DMS 273 (cell line): ENCODE measurements at regions not wholly inside any gene's neighbourhood (a gene's known extent, or its start where the extent isn't known, plus 50 kb on each side); places are given as distances from the start of the nearest gene placed in this dataset.

Experiments
- DNase-seq: peaks from one replicate; lab custom pipeline; 2025; ENCODE audit not compliant: unreplicated experiment; lab: John Stamatoyannopoulos, UW

- DNase-seq, result no peak
Observed at GRCh38 chr2:67689651-67690050, 292.5 kb downstream of the ETAA1 start.

- no peak for DNase-seq
Observed at GRCh38 chr2:67694445-67694844, 297.3 kb downstream of the ETAA1 start.

GRCh38 chr2:67701011-67701410 is 303.9 kb downstream of the ETAA1 start:
- no peak for DNase-seq

GRCh38 chr2:67702284-67702683 is 305.2 kb downstream of the ETAA1 start:
- peak; percentile 20 for DNase-seq

GRCh38 chr2:67702937-67703336 is 305.8 kb downstream of the ETAA1 start:
- DNase-seq, result no peak

GRCh38 chr2:67706082-67706481 is 308.9 kb downstream of the ETAA1 start:
- DNase-seq, result no peak

- DNase-seq, result no peak
Observed at GRCh38 chr2:67707896-67708295, 310.8 kb downstream of the ETAA1 start.

GRCh38 chr2:67709835-67710234 is 312.7 kb downstream of the ETAA1 start:
- DNase-seq, result no peak

- DNase-seq, result no peak
Observed at GRCh38 chr2:67712484-67712883, 315.4 kb downstream of the ETAA1 start.

- DNase-seq, result no peak
Observed at GRCh38 chr2:67713376-67713775, 316.2 kb downstream of the ETAA1 start.

GRCh38 chr2:67716895-67717396 is 319.8 kb downstream of the ETAA1 start:
- DNase-seq, result no peak

GRCh38 chr2:67717692-67718091 is 320.6 kb downstream of the ETAA1 start:
- DNase-seq, result no peak

GRCh38 chr2:67719351-67719750 is 322.2 kb downstream of the ETAA1 start:
- DNase-seq, result no peak

- no peak for DNase-seq
Observed at GRCh38 chr2:67721516-67721915, 324.4 kb downstream of the ETAA1 start.

- DNase-seq, result no peak
Observed at GRCh38 chr2:67724261-67724660, 327.1 kb downstream of the ETAA1 start.

GRCh38 chr2:67725731-67726130 is 328.6 kb downstream of the ETAA1 start:
- DNase-seq, result no peak

GRCh38 chr2:67726416-67726815 is 329.3 kb downstream of the ETAA1 start:
- DNase-seq, result no peak

GRCh38 chr2:67727131-67727530 is 330.0 kb downstream of the ETAA1 start:
- DNase-seq, result no peak

- no peak for DNase-seq
Observed at GRCh38 chr2:67727623-67728022, 330.5 kb downstream of the ETAA1 start.

- no peak for DNase-seq
Observed at GRCh38 chr2:67729474-67729873, 332.3 kb downstream of the ETAA1 start.

GRCh38 chr2:67733517-67733916 is 329.3 kb downstream of the C1D start:
- DNase-seq, result peak; percentile 79

- DNase-seq, result no peak
Observed at GRCh38 chr2:67752199-67752598, 310.6 kb downstream of the C1D start.

GRCh38 chr2:67752969-67753368 is 309.8 kb downstream of the C1D start:
- no peak for DNase-seq
